ENCODE measurements at regions not wholly inside any gene's neighbourhood (a gene's known extent, or its start where the extent isn't known, plus 50 kb on each side); places are given as distances from the start of the nearest gene placed in this dataset.

DNA sequence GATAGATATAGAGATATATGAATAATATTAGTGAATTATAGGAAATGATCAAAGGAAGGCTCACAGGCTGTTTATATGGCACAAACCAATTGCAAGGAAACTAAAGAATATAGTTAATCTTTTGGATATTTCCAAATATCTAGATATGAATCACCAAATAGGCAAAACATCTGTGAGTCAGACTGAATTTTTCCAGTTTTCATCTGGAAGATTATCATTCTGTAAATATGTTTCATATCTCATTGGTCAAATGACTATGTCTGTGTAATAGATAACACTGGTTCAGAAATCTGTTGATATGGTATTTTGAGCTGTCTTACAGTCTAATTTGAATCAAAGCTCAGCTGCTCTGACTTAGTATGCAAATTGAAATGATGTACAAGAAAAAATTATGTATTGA lies 303.6 kb downstream of the FAM133A start:
- Mint-ChIP-seq H3K4me3 (ENCODE audit: unreplicated experiment) (no peak overlapping the region), H3K36me3 (ENCODE audit: unreplicated experiment) (no peaks in the 10 kb centered on the region), H3K9me3 (ENCODE audit: unreplicated experiment) (peaks cover 41% of the 10 kb centered on the region), H3K27me3 (ENCODE audit: unreplicated experiment) (no peaks in the 10 kb centered on the region), H3K27ac (ENCODE audit: unreplicated experiment) (no peak overlapping the region), H3K4me1 (ENCODE audit: unreplicated experiment) (no peaks in the 10 kb centered on the region)
- no peak for DNase-seq (ENCODE audit: extremely low spot score, unreplicated experiment)
- TF ChIP-seq, protein P1, sequence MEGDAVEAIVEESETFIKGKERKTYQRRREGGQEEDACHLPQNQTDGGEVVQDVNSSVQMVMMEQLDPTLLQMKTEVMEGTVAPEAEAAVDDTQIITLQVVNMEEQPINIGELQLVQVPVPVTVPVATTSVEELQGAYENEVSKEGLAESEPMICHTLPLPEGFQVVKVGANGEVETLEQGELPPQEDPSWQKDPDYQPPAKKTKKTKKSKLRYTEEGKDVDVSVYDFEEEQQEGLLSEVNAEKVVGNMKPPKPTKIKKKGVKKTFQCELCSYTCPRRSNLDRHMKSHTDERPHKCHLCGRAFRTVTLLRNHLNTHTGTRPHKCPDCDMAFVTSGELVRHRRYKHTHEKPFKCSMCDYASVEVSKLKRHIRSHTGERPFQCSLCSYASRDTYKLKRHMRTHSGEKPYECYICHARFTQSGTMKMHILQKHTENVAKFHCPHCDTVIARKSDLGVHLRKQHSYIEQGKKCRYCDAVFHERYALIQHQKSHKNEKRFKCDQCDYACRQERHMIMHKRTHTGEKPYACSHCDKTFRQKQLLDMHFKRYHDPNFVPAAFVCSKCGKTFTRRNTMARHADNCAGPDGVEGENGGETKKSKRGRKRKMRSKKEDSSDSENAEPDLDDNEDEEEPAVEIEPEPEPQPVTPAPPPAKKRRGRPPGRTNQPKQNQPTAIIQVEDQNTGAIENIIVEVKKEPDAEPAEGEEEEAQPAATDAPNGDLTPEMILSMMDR (IDR thresholded peaks at IDR 0.05) = no peak

DNA sequence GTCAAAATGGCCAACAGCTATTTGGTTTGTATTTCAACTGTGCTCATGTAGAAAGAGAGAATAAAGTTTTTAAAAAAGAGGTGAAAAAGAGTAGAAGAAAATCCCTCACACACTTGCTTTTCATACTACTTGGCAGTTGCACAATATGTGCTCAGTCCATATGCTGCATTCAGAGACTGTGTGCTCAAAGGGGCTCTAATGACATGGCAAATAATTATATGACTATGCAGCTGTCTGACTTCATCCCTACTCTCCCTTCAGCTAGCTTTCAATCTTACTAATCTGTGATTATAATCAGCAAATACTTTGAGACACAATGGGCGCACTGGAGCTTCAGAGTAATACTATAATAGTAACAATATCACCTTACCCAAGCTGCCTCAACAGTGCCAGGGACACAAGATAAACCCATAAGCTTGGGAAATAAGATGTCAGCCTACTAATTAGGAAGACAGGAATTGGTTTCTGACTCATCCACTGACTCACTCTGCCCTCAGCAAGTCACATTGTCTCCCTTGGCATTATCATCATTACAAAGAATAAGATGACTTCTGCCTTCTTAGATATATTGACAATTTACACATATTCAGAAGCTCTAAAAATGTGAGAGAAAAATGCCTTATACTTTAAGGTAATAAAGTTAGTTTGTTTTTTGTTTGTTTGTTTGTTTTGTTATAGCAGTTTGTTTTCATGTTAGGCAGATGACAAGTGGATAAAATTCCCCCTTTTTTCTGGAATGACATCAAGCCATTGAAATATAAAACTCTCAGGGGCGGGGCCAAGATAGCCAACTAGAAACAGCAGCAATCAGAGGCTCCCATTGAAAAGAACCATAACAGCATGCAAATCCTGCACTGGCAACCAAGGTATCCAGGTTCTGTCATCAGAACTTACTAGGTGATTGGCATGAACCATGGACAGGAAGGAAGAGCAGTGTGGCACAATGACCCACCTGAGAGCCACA lies 311.6 kb downstream of the FAM133A start:
- H3K27me3 Mint-ChIP-seq (ENCODE audit: unreplicated experiment) = no peaks in the 10 kb centered on the region
- TF ChIP-seq, protein P1 (IDR thresholded peaks at IDR 0.05) = no peak
- no peak overlapping the region for H3K4me3 Mint-ChIP-seq (ENCODE audit: unreplicated experiment)
- DNase-seq (ENCODE audit: extremely low spot score, unreplicated experiment) = no peak
- no peaks in the 10 kb centered on the region for H3K36me3 Mint-ChIP-seq (ENCODE audit: unreplicated experiment)
- no peaks in the 10 kb centered on the region for H3K4me1 Mint-ChIP-seq (ENCODE audit: unreplicated experiment)
- peaks cover 43% of the 10 kb centered on the region for H3K9me3 Mint-ChIP-seq (ENCODE audit: unreplicated experiment)
- no peak overlapping the region for H3K27ac Mint-ChIP-seq (ENCODE audit: unreplicated experiment)
